GM12875 (cell line): ENCODE measurements at regions not wholly inside any gene's neighbourhood (a gene's known extent, or its start where the extent isn't known, plus 50 kb on each side); places are given as distances from the start of the nearest gene placed in this dataset.

Experiments
- H3K4me3 ChIP-seq: one replicate; pipeline ENCODE4 v1.5.1; 2011; ENCODE audit warnings: low read depth, low read length, control low read depth
- TF ChIP-seq, protein P1 (sequence below): IDR thresholded peaks from 2 replicates; pipeline ENCODE4 v1.5.1; 2011; ENCODE audit warnings: low read depth, mild to moderate bottlenecking, control low read depth, inconsistent platforms, low read length, moderate library complexity, borderline replicate concordance; ENCODE audit not compliant: insufficient read depth

DNA sequence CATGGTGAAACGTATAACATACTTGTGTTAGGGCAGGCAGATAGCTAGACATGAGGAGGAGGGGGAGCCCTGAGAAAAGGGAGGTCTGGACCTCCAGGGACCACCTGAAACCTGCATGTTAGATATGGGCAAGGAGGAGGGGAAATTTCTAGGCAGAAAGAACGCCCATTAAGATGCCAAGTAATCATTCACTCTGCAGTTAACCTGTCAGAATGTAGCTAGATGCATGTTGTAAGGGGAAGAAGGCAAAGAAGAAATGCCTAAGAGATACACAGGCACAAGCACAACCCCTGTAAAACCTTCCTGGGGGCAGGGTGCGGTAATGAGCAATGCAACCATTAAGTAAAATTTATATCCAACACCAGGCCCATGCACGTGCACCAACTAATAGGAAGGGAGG is 1055.3 kb upstream of the SPRY2 start:
- H3K4me3 ChIP-seq: no peak overlapping the region
- TF ChIP-seq, protein P1, sequence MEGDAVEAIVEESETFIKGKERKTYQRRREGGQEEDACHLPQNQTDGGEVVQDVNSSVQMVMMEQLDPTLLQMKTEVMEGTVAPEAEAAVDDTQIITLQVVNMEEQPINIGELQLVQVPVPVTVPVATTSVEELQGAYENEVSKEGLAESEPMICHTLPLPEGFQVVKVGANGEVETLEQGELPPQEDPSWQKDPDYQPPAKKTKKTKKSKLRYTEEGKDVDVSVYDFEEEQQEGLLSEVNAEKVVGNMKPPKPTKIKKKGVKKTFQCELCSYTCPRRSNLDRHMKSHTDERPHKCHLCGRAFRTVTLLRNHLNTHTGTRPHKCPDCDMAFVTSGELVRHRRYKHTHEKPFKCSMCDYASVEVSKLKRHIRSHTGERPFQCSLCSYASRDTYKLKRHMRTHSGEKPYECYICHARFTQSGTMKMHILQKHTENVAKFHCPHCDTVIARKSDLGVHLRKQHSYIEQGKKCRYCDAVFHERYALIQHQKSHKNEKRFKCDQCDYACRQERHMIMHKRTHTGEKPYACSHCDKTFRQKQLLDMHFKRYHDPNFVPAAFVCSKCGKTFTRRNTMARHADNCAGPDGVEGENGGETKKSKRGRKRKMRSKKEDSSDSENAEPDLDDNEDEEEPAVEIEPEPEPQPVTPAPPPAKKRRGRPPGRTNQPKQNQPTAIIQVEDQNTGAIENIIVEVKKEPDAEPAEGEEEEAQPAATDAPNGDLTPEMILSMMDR: no peak

DNA sequence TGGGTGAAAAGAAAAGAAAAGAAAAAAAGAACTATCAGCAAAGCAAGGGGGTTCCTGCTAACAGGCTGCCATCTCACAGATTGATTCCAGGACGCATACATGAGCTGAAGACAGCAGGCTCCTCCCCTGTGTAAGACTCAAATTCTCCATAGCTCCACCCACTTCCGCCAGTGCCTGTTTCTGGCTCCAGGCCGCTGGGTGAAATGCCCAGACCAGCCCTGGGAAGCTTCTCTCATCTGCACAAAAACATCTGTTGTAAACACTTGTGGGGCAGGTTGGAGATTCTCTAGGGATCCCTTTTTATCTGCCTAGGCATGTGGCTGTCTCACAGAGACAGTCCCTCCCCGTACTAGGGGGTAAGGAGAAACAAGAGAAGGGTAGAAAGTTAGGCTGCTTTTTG is 1054.4 kb upstream of the SPRY2 start:
- no peak overlapping the region for H3K4me3 ChIP-seq
- TF ChIP-seq, protein P1: no peak

DNA sequence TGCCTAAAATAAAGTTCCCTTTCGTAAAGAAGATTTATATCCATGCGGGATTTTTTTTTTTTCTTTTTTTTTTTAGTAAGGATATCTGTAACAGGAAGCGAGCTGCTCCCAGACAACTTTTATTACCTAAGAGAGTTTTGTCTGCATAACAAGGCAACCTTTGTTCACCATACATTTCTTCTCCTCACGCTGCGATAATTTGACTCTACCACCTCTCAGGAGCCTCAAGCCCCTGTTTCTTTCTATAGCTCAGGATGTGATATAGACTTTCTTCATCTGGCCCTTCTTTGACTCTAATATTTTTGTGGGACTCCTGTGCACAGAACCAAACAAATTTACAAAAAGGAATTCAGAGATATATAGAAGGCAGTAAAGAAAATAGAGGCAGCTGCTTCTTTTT is 1053.7 kb upstream of the SPRY2 start:
- H3K4me3 ChIP-seq: no peak overlapping the region
- TF ChIP-seq, protein P1: no peak

DNA sequence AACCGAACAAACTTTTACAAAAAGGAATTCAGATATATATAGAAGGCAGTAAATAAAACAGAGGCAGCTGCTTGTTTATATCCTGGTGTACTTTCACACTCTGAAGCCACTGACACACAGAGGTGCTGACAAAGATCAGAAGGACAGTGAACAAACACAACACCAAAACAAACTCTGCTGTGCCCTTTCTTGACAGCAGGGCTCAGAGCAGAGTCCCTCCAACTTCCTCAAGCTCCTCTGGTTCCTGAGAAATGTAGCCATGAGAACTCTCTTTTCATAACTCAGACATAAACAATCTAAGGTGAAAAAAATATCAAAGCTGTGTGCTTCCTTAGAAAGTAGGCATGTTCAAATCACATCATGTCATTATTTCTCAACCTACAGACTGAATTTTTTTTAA is 1052.8 kb upstream of the SPRY2 start:
- no peak overlapping the region for H3K4me3 ChIP-seq
- TF ChIP-seq, protein P1: no peak

DNA sequence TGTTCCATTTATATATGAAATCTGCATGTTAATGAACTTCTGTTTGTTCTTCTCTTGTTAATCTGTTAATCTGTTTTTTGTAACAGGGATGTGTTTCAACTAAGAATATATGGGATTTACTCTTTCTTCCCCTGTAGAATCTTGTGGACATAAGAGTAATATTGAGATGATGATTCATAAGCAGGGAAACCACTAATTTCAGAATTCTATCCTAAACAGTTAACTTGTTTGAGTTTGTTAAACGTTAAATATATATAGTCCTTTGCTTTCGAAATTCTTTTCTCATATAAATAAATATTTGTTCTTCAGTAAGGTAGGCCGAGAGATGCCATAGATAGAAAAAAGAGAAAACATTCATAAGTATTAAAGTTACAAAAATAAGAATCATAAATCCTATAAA is 1052.2 kb upstream of the SPRY2 start:
- TF ChIP-seq, protein P1: no peak
- no peak overlapping the region for H3K4me3 ChIP-seq

DNA sequence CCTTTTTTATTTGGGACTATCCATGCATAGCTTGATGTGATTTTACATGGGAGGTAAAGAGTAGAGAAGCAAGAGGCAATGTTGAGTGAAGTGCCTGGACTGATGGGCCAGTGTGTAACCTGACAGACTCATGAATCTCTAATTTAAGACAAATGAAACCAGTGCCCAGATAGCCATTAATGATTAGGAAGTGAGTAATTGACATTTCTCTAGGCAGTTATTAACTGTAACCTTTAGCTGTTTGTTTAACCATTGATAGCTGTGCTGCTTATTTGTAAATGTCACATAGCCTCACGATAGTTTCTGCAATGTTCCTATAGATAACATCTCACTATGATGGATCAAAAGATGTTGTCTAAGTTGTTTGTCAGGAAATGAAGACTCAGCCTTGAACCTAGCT is 1047.5 kb upstream of the SPRY2 start:
- no peak overlapping the region for H3K4me3 ChIP-seq
- TF ChIP-seq, protein P1: no peak

DNA sequence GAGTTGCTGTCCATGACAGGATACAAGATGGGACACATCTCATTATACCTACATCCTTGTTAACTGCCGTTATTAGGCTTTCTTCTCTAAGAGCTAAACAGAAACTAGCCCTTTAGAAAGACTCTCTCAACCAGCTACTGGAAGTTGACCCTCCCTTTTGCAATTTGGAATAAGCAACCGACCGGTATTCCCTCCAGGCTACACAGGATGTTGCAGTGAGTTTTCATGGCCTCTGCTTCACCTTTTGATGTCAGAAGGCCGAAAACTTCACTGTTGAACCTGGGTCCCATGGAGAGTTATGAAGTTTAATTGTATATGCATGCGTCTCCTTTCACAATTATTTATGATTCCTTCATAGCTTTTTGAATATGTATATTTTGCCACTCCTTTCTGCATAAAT is 1042.5 kb upstream of the SPRY2 start:
- TF ChIP-seq, protein P1: no peak
- no peak overlapping the region for H3K4me3 ChIP-seq
